Activated CD8-positive, alpha-beta memory T cell treated with anti-CD3 and anti-CD28 coated beads for 1 hour (primary cell): ENCODE measurements at regions not wholly inside any gene's neighbourhood (a gene's known extent, or its start where the extent isn't known, plus 50 kb on each side); places are given as distances from the start of the nearest gene placed in this dataset.
"Not testable (repeated sequence)": the region's sequence is repeated elsewhere in the genome, so short reads cannot be mapped to it uniquely, and the experiment has no call there.

Source experiments
- DNase-seq, 2 donors: peaks; one replicate each; pipeline ENCODE4 v3.0.0-alpha.2; 2020; ENCODE audit warnings: low read depth in 1 of 2; ENCODE audit errors: extremely low read depth in 1 of 2

DNA sequence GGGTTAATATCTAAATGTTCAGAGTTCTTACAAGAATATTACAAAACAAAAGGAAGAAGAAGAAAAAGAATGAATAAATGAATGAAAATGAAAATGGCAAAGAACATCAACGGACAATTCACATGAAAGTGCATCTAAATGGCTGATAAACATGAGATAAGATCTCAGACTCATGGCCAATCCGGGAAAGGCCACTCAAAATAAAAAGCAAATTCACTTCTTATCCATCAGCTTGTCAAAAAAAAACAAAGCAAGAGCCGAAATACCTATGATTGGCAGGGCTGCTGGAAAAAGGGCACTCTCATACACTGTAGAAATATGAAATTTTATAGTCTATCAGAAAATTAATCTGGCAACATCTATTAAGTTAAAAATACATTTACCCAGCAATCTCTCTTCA, 103.6 kb upstream of the EDEM3 start:
- no peak for DNase-seq

DNA sequence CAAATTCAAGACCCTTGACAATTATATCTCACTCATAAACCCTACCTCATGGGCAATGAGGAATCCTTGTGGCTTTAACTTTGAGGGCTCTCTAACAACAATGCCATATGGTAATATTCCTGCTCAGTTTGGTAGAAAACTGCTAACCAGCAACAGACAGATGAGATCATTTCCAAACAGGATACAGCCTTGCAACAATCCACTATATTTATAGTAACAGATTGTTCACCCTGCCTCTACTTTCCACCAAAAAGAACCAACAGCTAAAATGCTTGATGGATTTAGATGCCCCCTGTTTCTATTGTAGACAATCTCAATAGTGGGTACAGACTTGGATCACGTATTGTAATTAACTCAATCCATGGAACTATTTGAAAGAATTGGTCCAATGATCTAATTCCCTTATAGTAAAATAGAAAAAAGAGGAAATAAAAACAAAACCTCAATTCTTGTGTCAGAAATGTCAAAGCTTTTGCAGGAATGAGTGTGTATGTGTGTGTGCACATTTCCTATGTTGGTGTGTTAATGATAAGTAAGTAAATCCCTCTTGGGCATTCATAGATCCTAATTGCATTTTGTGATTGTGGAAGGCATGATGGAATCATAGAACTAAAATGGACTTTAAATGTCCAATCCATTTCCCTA, 100.0 kb upstream of the EDEM3 start:
- no peak for DNase-seq

DNA sequence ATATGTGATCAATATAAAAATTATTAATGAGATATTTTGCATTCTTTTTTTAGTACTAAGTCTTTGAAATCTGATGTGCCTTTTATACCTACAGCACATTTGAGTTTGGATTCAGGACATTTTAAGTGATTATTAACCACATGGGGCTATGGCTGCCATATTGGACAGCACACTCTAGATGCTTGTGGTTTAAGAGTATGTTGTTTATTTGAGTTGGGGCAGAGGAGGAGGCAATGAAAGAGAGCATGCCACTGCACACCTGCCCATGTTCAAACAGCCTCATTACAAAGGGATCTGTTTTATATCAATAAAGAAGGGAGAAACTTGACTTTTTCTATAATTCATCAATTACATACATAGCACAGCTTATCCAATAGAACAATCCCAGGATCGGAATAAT, 99.4 kb upstream of the EDEM3 start:
- DNase-seq, result no peak

GRCh38 chr1:184851822-184852746, 97.4 kb upstream of the EDEM3 start:
- DNase-seq, result no peak

GRCh38 chr1:184843732-184844495, 89.3 kb upstream of the EDEM3 start:
- peak; percentile 34 to 50 for DNase-seq

DNA sequence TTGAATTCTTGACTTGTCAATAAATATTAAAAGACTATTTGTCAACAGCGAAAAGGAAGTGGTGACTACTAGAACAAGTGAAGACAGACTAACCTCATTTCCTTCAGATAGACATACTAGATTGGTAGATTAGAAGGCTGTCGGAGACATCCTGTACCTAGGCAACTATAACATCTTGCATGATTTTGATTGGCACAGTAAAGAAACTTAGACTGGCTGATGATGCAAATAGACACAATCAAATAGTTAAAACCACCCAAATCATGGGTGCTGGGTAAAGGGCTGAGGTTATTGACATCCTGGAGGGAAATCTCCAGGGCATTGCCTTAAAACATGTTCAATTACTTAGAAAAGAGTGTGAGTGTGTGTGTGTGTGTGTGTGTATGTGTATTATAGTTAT, 85.9 kb upstream of the EDEM3 start:
- no peak for DNase-seq

DNA sequence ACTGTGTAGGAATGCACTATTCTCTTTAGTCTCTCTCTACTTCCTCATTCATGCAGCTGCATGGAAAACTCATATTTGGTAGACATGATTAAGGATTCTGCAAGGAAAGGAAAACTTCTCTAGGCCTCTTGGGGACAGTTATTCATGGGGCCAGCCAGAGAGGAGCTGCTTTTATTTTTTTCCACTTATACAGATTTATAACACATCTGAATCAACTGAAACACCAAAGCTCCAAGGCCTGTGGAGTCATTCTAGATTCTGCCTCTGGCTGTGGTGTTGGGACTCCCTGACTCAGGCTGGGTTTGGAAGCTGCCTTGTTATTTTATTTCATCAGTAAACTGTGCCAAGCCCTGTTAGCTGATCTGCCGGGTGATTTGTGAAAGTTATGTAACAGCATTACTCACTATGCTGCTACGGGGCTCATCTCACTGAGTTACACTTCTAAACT, 83.9 kb upstream of the EDEM3 start:
- DNase-seq, result no peak

DNA sequence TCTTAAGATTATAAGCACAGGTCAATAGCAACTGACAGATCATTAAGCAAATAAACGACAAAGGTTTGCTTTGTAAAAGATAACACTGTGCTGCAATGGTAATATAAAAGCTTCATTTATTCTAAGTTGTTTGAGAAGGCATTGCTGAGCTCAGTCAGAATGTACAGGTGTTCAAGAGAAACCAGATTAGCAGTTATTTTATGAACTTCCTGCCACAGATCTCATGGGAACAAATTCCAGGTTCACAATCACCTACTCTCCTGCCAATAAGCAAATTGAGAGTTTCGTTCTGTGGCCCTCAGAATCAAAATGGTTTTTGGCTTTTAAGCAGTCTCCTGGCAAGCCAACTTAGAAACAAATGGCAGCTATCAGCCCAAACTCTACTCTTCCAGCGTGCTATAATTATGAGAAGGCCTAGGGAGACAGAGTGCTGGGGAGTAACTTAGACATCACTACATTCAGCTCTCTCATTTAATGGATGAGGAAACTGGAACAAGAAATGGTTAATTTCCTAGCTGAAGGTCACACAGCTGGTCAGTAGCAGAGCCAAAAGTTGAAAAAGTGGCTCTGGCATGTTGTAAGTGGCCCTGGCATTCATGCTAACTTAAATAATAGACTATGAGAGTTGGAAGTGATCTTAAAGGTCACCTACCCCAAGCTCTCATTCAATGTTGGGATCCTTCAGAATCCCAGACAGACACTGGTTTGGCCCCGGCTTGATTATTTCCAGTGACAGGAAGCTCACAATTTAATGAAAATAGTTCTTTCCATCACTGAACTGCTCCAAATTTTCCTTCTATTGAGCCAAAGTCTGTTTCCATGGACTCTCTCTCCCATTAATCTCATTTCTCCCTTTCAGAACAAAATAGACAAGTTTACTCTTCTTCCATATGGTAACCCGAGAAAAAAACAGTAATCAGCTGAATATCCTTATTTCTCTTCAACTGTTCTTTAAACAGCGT, 82.6 kb upstream of the EDEM3 start:
- DNase-seq, result no peak

GRCh38 chr1:184836141-184836540, 81.5 kb upstream of the EDEM3 start:
- no peak for DNase-seq

- not testable (repeated sequence) for DNase-seq
Observed at GRCh38 chr1:184833994-184834393, 79.3 kb upstream of the EDEM3 start.

- DNase-seq, result no peak
Observed at GRCh38 chr1:184832517-184832916, 77.9 kb upstream of the EDEM3 start.

DNA sequence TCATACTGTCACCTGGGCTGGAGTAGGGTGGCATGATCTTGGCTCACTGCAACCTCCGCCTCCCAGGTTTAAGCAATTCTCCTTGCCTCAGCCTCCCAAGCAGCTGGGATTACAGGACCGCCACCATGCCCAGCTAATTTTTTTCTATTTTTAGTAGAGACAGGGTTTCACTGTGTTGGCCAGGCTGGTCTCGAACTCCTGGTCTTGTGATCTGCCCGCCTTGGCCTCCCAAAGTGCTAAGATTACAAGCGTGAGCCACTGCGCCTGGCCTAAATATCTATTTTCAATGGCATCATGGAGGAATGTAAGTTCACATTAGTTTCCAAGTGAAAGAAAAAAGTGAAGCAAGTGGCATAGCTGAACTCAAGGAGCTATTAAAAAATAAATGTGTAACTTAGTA, 74.8 kb upstream of the EDEM3 start:
- DNase-seq, result not testable (repeated sequence)

DNA sequence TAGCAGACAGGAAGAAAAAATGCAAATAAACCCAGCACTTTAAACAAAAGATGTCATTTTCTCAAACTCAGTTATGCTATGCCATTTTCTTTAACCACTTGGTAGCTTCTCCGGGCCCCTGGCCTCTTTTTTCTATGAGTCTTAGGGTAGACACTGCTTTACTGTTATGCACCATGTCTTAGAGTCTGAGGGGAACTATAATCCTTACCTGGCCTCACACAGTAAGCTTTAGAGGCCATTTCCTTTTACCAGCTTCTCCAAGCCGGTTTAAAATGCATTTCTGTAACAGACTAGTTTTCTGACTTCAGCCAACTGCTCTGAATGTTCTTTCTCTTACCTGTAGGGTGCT, 73.7 kb upstream of the EDEM3 start:
- no peak for DNase-seq

- no peak for DNase-seq
Observed at GRCh38 chr1:184827600-184828368, 73.1 kb upstream of the EDEM3 start.

DNA sequence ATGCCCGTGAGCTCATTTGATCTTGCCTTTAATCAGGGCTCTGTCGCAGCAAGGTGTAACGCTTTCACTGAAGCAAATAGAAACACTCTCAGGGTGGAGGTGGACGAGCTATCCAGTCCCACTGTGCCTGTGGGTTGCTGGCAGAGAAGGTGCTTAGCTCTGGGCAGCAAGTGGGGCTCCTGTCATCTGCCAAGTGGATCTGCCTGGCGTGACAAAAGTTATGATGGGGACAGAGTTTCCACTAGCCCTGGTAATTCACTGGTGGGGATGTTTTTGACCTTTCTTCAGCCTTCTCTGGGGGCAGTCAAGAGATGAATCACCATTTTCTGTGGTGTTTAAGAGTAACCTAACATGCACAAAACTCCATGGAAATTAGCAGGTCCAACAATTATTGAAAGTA, 71.3 kb upstream of the EDEM3 start:
- no peak for DNase-seq

DNA sequence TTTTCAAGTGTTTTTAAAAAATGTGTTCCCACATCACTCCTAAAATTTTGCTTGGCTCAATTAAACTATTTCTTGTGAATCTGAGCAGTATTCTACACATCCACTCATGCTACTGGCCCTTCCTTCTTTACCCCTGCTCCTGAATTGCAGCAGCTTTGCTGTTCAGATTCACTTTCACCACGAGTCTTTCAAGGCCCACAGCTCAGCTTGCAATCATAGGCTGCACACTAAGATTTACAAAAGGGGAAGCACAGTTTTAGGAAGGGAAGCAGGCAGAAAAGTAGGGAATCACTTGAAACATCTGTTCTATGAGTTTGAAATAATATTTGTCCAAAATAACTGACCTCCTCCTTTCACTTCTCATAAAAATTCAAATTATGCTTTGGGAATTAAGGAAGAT, 70.9 kb upstream of the EDEM3 start:
- no peak for DNase-seq

DNA sequence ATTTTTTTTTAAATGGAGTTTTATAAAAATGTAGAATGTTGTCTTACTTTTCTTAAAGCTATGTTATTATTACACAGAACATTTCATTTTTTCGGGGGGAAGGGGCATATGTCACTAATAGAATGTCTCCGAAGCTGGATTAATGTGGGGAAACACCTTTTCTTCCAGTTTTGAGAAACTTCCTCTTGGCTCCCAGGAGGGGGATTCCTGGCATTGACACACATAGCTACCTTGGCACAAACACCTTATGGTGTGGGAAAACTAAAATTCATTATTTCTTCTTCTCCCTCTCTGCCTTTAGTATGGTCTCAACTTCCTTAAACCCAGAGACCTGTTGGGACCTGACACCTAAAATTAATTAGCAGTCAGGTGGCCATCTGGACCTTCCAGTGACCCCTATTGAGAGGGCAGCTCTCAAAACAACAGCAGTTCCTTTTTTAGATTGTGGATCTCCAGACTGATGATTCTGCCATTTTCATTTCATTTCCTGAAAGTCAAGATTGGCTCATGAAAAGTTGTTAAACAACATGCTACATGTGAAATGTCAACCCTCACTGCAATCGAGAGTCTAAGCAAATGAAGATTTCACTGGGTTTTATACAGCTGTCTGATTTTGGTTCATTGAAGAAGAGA, 70.1 kb upstream of the EDEM3 start:
- DNase-seq, result no peak

GRCh38 chr1:184823080-184823479, 68.4 kb upstream of the EDEM3 start:
- DNase-seq, result no peak

GRCh38 chr1:184822267-184822666, 67.6 kb upstream of the EDEM3 start:
- no peak for DNase-seq
